ENCODE measurements at regions not wholly inside any gene's neighbourhood (a gene's known extent, or its start where the extent isn't known, plus 50 kb on each side); places are given as distances from the start of the nearest gene placed in this dataset.
A peak's percentile ranks its signal among the peaks of the same experiment; 100 is the strongest.

DNA sequence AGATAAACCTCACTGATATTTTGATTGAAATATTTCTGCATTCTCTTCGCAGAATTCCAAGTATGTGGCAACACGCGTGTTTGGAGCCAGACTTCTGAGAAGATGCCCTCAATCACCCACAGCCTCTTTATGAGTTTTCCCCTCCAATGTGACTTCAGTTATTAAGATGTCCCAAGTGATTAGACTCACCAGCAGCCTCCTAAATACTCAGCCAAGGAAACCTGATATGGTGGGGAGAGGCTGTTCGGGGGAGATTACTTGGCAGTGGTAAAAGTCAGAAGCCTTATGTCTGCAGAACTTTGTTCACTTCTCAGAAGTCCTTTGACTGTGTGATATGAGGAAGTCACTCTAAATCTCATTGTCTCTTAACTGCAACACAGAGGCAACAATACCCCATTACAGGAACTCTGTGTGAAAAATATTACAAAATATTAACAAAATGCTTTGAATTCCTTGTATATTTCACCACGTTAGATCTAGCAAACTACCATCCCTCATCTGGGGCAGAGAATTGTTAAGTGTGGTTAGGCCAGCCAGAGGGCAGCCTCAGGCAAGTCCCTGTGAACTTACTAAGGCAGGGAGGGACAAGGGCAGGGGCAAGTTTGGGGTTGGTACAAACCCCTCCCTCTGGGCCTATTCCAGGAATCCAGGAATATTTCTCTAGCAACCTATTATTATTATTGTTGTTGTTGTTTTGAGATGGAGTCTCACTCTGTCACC, 151.4 kb upstream of the USP9X start:
- TF ChIP-seq, protein P1, sequence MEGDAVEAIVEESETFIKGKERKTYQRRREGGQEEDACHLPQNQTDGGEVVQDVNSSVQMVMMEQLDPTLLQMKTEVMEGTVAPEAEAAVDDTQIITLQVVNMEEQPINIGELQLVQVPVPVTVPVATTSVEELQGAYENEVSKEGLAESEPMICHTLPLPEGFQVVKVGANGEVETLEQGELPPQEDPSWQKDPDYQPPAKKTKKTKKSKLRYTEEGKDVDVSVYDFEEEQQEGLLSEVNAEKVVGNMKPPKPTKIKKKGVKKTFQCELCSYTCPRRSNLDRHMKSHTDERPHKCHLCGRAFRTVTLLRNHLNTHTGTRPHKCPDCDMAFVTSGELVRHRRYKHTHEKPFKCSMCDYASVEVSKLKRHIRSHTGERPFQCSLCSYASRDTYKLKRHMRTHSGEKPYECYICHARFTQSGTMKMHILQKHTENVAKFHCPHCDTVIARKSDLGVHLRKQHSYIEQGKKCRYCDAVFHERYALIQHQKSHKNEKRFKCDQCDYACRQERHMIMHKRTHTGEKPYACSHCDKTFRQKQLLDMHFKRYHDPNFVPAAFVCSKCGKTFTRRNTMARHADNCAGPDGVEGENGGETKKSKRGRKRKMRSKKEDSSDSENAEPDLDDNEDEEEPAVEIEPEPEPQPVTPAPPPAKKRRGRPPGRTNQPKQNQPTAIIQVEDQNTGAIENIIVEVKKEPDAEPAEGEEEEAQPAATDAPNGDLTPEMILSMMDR (IDR thresholded peaks at IDR 0.05; ENCODE audit: insufficient read depth, low read length, poor library complexity, severe bottlenecking), result no peak
- H3K36me3 ChIP-seq (ENCODE audit: control insufficient read depth, insufficient read depth, low read length), result no peaks in the 10 kb centered on the region
- no peak for DNase-seq (ENCODE audit: low read depth)
- no peak overlapping the region for H3K4me3 ChIP-seq (ENCODE audit: low read depth, low read length)
- H3K27me3 ChIP-seq (ENCODE audit: control insufficient read depth, insufficient read depth, low read length), result no peaks in the 10 kb centered on the region

DNA sequence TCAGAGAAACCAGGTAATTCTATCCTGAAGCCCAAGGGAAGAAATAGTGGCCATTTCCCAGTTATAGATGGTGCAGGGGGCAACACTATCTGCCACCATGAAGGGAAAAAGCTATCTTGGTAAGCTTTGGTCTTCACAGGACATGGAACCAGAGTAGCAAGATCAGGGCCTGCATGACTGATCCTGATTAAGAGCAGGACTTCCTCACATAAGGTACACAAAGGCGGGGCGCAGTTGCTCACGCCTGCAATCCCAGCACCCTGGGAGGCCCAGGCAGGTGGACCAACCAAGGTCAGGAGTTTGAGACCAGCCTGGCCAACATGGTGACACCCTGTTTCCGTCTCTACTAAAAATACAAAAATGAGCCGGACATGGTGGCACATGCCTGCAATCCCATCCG, 148.4 kb upstream of the USP9X start:
- Histone ChIP-seq H3K4me3 (ENCODE audit: low read depth, low read length) (no peak overlapping the region), H3K36me3 (ENCODE audit: control insufficient read depth, insufficient read depth, low read length) (no peaks in the 10 kb centered on the region), H3K27me3 (ENCODE audit: control insufficient read depth, insufficient read depth, low read length) (no peaks in the 10 kb centered on the region)
- DNase-seq (ENCODE audit: low read depth), result no peak
- TF ChIP-seq, protein P1 (IDR thresholded peaks at IDR 0.05; ENCODE audit: insufficient read depth, low read length, poor library complexity, severe bottlenecking), result no peak

DNA sequence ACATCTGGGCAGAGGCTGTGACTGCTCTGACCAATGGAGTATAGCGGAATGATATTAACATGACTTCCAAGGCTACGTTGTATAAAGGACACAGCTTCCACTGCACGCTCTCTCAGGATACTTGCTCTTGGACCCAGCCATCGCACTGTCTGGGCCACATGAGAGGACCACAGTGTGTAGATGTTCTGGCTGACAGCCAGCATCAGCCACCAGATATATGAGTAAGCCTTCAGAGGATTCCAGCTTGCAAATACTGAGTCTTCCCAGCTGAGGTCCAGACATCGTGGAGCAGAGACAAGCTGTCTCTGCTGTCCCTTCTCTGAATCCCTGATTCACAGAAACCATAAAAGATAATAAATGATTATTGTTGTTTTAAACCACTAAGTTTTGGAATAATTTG, 146.8 kb upstream of the USP9X start:
- Histone ChIP-seq H3K36me3 (ENCODE audit: control insufficient read depth, insufficient read depth, low read length) (no peaks in the 10 kb centered on the region), H3K4me3 (ENCODE audit: low read depth, low read length) (no peak overlapping the region), H3K27me3 (ENCODE audit: control insufficient read depth, insufficient read depth, low read length) (no peaks in the 10 kb centered on the region)
- DNase-seq (ENCODE audit: low read depth), result no peak
- TF ChIP-seq, protein P1 (IDR thresholded peaks at IDR 0.05; ENCODE audit: insufficient read depth, low read length, poor library complexity, severe bottlenecking), result no peak

DNA sequence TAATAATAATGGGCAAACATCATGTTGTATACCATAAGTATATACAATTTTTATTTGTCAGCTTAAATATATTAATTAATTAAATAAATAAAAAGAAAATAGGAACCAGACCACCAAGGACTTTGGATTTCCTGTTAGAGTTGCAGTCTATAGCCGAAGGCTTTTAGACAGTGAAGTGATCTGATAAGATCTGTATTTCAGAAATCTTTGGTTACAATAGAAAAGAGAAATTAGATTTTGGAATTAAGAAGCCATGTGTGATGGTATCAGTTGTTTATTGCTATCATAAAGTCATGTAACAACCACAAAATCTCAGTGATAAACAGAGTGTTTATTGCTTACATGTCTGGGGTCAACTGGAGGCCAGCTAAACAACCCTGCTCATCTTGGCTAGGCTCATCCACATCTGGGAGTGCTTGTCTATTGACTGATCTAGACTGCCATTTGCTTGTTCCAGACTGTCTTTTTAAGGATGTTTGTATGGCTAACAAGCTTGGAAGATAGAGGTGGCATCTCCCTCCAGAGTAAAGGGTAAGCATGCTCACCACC, 142.1 kb upstream of the USP9X start:
- Histone ChIP-seq H3K27me3 (ENCODE audit: control insufficient read depth, insufficient read depth, low read length) (no peaks in the 10 kb centered on the region), H3K4me3 (ENCODE audit: low read depth, low read length) (no peak overlapping the region), H3K36me3 (ENCODE audit: control insufficient read depth, insufficient read depth, low read length) (no peaks in the 10 kb centered on the region)
- no peak for DNase-seq (ENCODE audit: low read depth)
- TF ChIP-seq, protein P1 (IDR thresholded peaks at IDR 0.05; ENCODE audit: insufficient read depth, low read length, poor library complexity, severe bottlenecking), result no peak

DNA sequence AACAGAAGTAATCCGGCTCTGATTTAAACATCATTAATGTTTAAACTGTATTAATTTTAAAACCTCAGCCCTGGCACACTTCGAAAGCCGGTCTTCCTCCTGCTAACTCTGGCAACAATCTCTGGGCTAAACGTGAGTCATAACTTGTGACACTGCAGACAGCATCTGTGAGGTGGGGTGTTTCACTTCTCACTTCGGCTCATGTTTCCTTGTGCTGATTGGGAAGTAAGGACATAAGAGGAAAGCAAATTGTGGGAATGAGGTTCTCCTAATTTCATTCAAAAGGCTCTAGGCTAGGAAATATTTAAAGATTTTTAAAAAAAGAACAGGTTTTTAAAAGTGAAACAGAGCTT, 139.9 kb upstream of the USP9X start:
- TF ChIP-seq, protein P1 (IDR thresholded peaks at IDR 0.05; ENCODE audit: insufficient read depth, low read length, poor library complexity, severe bottlenecking), result no peak
- peak; percentile 57 for DNase-seq (ENCODE audit: low read depth)
- Histone ChIP-seq H3K36me3 (ENCODE audit: control insufficient read depth, insufficient read depth, low read length) (no peaks in the 10 kb centered on the region), H3K4me3 (ENCODE audit: low read depth, low read length) (no peak overlapping the region), H3K27me3 (ENCODE audit: control insufficient read depth, insufficient read depth, low read length) (no peaks in the 10 kb centered on the region)

DNA sequence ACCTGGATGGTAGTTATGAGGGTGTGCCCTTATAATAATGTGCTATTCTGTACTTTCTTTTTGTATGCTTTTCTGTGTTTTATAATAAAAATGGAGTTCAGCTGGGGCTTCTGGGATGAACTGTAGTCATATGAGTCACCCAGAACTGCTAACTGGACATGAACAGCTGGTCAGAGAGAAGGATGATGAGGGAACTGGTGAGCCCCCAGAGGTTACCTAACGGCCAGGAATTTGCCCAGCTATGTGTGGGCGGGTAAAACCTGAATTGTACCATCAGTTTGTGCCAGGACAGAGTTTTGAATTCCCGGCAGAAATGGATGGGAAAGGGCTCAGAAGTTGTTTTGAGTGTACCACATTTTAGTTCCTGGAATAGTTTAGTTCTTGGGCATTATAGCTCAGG, 138.0 kb upstream of the USP9X start:
- DNase-seq (ENCODE audit: low read depth), result peak; percentile 26
- Histone ChIP-seq H3K4me3 (ENCODE audit: low read depth, low read length) (no peak overlapping the region), H3K27me3 (ENCODE audit: control insufficient read depth, insufficient read depth, low read length) (no peaks in the 10 kb centered on the region), H3K36me3 (ENCODE audit: control insufficient read depth, insufficient read depth, low read length) (no peaks in the 10 kb centered on the region)
- TF ChIP-seq, protein P1 (IDR thresholded peaks at IDR 0.05; ENCODE audit: insufficient read depth, low read length, poor library complexity, severe bottlenecking), result no peak
